ENCODE measurements at regions not wholly inside any gene's neighbourhood (a gene's known extent, or its start where the extent isn't known, plus 50 kb on each side); places are given as distances from the start of the nearest gene placed in this dataset.

- no peak for TF ChIP-seq CTCF (IDR thresholded peaks at IDR 0.05)
- TF ChIP-seq POLR2A (IDR thresholded peaks at IDR 0.05), result no peak
Observed at GRCh38 chr21:28159396-28159795, 833.3 kb downstream of the LTN1 start.
